HG03097 (cell line): ENCODE measurements at regions not wholly inside any gene's neighbourhood (a gene's known extent, or its start where the extent isn't known, plus 50 kb on each side); places are given as distances from the start of the nearest gene placed in this dataset.
A peak's percentile ranks its signal among the peaks of the same experiment; 100 is the strongest.
"Not testable (repeated sequence)": the region's sequence is repeated elsewhere in the genome, so short reads cannot be mapped to it uniquely, and the experiment has no call there.

ENCODE experiments used
- ATAC-seq: cut with Tn5 transposase; IDR thresholded peaks from one replicate; pipeline ENCODE4 v1.9.1; 2021; ENCODE audit not compliant: unreplicated experiment, low FRiP score

DNA sequence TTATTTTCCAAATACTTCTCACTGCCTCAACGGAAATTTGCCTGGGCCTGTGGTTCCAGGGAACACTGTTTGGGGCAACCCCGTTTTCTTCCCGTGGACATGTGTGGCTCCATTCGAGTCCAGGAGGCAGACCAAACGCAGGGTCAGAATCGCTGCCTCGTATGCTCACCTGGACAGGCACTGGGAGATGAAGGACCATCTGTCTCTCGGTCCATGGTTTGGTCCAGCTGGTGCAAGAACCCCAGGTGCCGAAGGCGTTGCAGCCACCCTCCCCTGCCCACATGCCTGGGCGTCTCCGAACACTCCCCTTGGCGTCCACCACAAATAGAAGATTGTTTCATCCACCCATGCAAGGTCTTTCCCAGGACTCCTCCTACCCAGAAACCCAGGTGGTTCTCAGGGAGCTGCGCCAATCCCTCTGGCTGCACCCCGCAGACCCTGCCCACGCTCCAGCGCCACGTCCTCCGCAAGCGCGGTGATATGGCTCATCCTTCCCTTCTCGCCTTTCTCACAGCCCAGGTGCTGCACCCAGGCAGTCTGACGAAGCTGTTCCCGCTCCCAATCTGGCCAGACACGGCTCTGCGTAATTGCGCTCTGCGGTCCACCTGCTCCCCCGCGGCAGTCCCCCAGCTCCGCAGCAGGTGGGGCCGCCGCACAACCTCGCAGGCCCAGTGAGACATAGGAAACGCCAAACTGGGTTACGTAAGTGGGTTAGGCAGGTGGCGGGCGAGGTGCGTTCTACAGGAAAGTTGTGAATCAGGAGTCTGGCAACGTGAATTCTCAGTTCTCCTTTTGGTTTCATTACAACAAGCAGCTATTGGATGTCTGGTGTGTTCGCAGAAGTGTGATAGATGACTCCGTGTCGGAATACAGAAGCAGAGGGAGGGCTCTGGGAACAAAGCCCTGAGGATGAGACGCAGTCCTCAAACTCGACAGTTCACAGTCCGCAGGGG, 146.2 kb upstream of the ECI2 start:
- peak; percentile 89 for ATAC-seq

DNA sequence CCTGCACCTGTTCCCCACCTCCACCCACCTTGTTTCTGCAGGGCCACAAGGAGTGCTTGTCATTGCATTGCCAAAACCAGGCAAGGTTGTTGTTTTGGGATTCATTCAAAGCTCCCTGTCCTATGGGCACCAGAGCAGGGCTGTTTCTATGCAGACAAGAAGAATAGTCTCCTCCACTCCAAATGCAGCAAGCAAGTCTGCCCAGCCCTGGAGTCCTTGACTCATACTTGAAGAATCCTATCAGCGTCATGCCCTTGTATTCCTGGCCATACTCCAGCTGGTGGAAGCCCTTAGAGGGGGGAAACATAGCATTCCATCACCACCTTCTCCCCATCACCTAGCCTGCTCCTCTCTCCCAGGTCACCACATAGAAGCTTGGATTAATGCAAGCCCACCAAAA, 145.3 kb upstream of the ECI2 start:
- ATAC-seq: no peak

DNA sequence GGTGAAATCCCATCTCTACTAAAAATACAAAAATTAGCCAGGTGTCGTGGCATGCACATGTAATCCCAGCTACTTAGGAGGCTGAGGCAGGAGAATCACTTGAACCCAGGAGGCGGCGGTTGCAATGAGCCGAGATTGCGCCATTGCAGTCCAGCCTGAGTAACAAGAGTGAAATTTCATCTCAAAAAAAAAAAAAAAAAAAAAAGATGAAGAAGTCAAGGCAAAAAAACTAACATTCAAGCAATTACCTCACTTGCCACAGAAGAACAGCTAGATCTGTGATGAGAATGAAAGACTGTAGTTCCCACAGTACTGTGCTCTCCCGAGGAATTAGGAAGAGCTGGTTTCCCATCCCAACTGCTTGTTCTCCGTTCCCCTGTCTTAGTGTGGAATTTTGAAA, 144.7 kb upstream of the ECI2 start:
- no peak for ATAC-seq

DNA sequence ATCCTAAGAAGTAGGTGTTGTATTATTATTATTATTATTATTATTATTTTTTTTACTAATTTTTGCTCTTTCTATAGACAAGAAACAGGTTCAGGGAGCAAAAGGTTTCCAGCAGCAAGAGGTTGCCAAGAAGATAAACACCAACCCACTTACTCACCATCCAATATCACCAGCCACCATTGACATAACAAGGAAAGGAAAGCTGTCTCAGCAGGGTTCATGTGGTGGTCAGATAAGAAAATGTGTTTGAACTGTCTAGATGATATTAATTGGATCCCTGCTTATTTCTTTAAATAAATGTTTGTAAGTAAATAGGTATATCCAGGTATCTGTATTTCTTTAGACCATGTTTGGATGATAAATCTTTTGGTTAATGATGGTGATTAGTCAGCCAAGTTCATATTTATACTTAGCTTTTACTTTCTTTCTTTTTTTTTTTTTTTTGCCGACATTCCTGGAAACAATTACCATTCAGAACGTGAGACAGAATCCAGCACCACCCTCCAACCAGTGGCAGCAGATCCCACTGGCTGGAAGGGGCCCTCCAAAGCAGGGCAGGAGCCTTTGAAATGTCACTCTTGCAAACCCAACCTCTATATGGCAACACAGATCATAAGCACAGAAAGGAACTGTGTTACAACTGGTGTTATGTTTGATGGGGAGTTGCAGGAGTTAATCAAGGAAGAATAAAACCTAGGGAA, 139.2 kb upstream of the ECI2 start:
- no peak for ATAC-seq

DNA sequence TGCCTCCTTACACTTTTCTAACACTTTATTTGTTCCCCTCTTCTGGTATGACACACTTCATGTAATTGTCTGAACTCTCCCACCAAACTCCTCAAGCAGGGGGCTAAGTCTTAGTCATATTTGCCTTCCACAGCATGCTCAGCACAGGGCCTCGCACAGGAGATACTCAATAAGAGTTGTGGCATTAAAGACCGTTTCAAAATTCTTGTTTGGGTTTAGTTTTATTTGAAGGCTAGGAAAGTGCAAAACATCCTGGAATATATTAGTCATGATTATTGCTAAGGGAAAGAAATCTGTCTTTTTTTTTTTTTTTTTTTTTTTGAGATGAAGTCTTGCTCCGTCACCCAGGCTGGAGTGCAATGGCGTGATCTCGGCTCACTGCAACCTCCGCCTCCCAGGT, 137.6 kb upstream of the ECI2 start:
- ATAC-seq: no peak

DNA sequence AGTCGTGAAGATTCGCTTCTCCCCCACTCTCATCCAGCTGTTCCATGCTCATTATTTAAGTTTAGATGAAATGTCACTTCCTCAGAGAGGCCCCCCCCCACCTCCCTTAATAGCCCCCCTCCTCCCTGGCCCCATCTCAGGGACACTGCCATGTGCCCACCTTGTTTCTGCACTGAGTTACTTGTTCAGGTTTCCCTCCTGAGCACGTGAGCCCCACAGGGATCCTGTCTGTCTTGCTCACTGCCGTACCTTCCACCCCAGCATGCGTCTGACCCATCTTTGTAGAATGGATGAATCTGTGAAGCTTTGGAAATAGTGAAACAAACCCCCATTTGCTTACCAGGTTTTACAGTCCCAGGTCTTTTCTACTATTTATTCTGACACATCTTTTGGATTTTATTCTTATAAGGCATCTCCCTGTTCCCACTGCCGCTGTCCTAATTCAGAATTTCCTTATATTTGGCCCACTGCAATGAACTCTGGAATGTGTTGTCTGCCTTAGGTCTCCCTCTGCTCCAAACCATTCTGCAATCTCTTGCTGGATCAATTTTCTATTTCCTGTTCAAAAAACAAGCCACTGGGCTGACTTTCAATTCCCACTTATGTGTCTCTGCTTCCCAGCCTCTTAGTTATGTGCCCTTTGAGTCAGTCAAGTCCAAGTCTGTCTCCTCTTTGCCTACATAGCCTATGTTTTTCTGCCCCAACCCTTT, 136.5 kb upstream of the ECI2 start:
- no peak for ATAC-seq

DNA sequence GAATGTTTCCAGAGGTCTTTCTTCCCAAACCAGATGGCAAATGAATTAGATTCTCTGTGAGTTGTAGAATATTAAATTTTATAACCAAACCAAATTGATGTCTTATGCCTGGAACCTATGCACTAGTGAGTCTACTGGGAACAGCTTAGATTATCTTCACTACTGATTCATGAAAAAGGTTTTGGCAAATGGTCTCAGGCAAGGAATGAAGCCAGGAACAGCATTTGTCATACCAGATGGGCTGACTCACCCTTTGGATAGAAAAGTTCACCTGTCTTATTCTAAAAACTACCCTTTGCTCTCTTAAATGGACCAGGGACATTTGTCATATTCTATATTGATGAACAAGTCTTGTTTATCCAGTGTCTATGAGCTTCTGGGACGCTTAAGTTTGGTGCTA, 135.4 kb upstream of the ECI2 start:
- no peak for ATAC-seq

DNA sequence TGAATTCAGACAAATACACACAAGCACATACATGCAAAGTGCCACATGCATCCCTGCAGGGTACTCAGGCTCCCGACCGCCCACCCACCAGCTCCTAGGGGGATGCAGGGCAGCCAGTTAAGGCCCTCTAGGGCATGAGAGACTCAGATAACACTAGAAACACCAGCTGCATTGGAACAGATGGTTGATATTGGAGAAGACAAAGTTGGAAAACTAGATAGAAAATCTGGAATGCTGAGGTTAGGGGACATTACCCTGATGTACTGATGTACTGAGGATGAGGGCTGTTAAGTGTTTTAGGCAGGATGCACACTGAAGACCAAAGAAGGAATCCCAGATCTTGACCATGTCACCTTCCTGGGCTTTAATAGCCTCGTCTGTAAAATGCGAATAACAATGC, 134.6 kb upstream of the ECI2 start:
- no peak for ATAC-seq

DNA sequence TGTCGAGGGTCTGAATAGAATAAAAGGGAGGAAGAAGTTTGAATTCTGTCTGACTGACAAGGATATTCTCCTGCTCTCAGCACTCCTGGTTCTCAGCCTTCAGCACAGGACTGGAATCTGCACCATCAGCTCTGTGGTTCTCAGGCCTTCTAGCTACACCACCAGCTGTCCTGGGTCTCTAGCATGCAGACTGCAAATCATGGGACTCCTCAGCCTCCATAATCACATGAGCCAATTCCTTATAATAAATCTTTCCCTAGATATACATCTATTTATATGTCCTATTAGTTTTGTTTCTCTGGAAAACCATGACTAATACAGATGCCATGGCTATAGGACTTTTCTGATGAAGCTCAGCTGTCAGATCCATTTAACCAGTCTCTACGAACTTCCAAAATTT, 132.8 kb upstream of the ECI2 start:
- ATAC-seq: no peak

DNA sequence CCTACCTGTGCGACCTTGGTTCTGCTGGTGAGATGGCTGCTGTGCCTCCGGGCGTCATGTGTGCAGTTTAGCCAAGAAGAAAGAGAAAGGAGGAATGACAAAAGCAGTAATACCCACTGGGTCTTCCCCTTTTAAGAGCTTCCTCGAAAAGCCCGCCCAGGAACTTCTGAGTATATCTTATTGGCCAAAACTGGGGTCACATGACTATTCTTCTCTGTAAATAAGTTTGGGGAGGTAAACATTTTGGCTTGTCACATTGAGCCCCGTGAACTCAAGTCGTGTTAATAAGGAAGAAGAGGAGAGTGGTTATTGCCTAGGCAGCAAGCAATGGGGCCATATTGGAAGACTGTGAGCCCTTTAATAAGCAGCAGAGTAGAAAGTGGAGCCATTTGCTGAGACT, 130.4 kb upstream of the ECI2 start:
- ATAC-seq: no peak

DNA sequence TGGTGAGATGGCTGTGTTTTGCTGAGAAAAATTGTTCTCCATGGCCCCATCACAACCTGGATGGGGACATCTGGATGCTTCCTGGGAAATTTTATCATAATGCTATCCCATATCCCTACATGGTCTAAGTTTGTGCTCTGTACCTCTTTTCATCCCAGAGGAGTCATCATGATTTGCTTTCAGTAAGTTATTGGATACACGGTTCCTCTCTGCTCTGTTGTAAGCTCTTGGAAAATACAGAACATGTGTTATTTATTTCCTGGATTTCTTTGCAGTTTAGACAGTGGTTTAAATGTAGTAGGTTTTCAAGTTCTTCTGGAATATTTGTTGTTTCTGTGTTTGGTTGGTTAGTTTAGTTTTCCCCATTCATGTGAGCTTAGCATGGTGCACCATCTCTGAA, 129.2 kb upstream of the ECI2 start:
- no peak for ATAC-seq

DNA sequence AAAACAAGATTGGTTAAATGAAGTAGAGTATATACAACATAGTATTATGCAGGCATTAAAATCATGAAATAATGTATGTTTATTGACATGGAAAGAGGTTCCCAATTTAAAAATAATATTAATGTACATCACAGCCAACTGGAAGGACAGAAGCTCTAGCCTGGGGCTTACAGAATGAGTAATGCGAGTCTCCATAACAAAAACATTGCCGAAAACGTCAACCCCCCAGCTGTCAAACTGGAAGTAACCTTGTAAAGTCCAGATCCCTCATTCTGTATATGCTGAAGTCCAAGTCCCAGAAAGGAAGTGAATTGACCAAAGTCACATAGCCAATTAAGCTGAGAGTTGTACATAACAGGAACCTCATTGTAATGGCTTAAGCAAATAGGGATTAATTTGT, 128.7 kb upstream of the ECI2 start:
- no peak for ATAC-seq

DNA sequence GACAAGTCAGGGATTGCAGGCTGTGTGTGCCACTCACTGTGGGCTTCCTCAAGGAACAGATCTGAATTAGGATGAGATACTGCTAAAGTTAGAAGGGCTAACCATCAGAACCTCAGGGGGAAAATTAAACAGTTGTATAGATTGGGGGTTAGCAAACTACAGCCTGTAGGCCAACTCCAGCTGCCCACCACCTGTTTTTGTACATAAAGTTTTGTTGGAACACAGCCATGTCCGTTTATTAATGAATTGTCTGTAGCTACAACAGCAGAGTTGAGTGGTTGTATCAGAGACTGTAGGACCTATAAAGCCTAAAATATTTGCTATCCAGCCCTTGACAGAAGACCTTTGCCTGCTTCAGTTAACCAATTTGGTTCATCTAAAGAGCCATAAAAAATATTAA, 127.2 kb upstream of the ECI2 start:
- no peak for ATAC-seq

DNA sequence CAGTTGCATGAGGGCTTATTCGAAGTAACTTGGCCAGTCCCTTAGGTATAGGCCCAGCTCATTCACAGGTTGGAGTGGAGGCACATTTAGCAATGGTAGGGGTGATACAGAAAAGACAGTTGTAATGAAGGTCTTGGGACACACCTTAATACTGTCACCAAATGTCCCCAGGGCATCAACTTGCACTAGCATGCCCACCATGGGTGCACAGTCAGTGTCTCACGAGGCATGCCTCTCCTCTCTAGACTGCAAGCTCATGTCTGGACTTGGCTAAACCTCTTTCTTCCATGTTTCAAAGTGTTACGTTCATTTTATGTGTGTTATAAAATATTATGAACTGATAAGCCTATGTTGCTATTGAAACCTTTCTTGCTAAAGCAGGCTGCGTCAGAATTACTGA, 124.0 kb upstream of the ECI2 start:
- ATAC-seq: no peak

DNA sequence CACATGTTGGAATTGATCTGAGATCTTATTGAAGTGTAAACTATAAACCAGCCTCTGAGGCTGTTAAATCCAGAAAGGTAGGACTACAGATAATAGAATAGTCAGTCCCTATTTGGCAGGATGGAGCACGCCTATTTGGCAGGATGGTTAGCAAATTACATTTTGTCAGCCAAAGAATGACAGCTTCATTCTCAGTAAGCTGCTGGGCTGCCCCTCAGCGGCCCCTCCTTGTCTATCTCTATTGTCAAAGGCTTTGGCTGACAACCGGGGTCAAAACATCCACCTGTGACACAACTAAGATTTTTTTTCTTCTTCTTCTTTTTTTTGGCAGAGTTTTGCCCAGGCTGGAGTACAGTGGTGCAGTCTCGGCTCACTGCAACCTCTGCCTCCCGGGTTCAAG, 123.4 kb upstream of the ECI2 start:
- no peak for ATAC-seq

DNA sequence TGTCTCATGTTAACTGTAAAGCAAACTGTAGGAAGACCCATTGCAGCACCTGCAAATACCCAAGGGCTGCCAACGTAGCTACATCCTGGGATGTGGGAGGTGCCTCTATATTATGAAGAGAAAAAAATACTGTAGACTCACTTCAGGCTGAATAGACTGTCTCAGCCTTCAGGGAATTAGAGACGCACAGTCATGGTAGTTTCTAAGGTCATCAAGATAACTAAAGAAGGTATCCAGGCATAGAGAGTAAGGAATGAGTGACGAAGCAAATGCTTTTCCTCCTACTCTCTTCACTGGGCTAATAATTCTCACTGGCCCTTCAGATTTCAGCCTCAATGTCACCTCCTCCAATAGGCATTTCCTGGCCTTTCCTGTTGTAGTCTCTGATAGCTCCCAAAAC, 121.6 kb upstream of the ECI2 start:
- no peak for ATAC-seq

DNA sequence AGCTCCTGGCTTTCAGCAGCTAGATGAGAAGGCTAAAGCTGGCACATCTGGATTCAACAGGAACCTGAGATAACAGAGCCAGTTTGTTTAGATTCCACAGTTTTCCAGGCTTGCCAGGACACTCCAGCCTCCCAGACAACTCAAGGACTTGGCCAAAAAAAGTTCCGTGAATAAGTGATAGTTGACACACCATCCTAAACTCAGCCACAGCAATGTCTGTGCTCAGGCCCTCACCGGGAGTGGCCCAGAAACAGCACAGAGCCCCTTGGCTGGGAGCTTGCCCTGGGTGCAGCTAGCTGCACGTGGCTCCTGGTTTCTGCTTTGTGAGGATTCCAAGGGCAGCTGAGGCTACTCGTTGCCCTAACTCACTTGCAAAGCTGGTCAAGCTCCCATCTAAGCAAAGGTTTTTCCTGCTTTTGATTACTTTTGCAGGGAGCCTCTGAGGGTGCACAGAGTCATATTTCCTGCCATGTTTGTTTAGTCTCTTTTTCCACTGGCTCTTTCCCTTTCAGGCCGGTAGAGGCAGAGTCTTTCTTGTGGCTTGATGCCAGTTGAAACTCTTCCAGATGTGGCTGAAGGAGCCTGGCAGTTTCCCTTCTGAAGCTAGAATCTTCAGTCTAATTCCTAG, 118.3 kb upstream of the ECI2 start:
- no peak for ATAC-seq

DNA sequence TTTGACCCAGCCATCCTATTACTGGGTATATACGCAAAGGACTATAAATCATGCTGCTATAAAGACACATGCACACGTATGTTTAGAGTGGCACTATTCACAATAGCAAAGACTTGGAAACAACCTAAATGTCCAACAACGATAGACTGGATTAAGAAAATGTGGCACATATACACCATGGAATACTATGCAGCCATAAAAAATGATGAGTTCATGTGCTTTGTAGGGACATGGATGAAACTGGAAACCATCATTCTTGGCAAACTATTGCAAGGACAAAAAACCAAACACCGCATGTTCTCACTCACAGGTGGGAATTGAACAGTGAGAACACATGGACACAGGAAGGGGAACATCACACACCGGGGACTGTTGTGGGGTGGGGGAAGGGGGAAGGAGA, 117.1 kb upstream of the ECI2 start:
- ATAC-seq: not testable (repeated sequence)

DNA sequence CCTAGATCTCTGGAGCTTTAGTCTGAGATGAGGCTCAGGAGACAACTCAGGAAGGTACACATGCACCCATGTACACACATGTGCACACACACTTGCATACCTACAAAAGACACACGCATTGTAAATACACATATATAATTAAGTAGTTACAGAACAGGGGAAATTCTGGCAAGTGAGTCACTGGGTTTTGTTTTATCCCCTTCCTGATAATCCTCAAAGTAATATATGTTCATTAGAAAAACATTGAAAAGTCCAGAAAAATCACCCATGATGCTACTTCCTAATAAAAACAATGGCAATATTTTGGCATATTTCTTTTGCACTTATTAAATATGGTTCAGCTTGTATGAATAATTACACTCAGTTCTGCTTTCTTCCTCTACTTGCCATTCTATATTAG, 115.3 kb upstream of the ECI2 start:
- no peak for ATAC-seq

DNA sequence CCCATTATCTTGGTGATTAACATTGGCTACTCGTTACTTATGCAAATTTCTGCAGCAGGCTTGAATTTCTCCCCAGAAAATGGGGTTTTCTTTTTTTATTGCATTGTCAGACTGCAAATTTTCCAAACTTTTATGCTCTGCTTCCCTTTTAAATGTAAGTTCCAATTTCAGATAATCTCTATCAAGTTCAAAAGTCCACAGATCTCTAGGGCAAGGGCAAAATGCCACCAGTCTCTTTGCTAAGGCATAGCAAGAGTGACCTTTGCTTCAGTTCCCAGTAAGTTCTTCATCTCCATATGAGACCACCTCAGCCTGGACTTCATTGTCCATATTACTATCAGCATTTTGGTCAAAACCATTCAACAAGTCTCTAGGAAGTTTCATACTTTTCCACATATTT, 108.5 kb upstream of the ECI2 start:
- ATAC-seq: not testable (repeated sequence)

DNA sequence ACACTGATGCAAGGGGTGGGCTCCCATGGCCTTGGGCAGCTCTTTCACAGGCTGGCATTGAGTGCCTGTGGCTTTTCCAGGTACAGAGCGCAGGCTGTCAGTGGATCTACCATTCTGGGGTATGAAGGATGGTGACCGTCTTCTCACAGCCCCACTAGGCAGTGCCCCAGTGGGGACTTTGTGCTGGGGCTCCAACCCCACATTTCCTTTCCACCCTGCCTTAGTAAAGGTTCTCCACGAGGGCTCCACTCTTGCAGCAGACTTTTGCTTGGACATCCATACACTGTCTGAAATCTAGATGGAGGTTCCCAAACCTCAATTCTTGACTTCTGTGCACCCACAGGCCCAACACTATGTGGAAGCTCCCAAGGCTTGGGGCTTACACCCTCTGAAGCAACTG, 107.9 kb upstream of the ECI2 start:
- ATAC-seq: no peak
